HG02588 (cell line): ENCODE measurements at regions not wholly inside any gene's neighbourhood (a gene's known extent, or its start where the extent isn't known, plus 50 kb on each side); places are given as distances from the start of the nearest gene placed in this dataset.

Experiments
- ATAC-seq: cut with Tn5 transposase; IDR thresholded peaks from one replicate; pipeline ENCODE4 v1.9.1; 2021; ENCODE audit warnings: mild to moderate bottlenecking, moderate library complexity; ENCODE audit not compliant: unreplicated experiment

DNA sequence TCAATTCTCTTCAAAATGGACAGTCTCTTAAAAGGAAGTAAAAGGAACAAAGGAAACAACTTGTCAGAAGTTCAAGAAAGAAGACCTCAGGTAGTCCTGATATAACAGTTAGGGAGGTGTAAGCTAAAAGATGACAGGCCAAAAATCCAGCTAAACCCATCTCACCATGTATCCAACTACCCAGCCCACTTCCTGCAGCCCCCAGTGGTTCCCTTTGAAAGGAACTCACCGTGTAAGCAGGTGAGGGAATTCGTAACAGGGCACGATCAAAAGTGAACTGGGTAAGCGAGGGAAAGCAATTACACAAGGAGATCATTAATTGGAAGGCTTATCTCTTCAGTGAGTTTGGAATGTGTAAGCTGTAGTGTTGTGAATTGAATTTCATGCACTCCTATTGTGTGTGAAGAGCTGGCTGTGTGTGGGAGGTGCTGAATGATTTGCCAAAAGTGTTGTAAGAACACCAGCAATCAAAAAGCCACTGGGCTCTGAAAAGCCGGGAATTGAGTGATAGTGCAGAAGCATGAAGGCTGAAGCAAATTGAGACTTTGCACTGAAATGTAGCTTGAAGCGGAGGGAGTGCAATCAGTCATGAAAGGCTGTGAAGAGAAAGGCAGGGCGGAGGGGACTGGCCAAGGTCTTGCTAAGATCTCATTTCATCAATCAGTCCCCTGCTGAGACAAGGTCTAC, 914.2 kb upstream of the LCORL start:
- ATAC-seq = no peak

DNA sequence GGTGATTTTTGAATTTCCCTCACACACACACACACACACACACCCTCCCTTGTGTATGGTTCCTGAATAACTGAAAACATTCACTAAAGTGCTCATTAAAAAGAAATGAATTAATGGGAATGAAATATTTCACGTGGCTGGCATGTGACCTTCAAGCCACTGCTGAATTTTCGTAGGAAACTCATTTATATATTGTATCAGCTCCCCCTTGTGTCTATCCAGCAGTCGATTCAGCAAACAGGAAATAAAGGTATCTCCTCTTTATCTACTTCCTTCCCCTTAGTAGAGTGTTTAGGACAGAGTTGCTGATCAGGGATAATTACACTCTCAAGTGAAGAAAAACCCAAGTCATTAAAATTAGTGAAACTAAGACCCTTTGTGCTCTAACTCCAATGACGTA, 912.6 kb upstream of the LCORL start:
- no peak for ATAC-seq

DNA sequence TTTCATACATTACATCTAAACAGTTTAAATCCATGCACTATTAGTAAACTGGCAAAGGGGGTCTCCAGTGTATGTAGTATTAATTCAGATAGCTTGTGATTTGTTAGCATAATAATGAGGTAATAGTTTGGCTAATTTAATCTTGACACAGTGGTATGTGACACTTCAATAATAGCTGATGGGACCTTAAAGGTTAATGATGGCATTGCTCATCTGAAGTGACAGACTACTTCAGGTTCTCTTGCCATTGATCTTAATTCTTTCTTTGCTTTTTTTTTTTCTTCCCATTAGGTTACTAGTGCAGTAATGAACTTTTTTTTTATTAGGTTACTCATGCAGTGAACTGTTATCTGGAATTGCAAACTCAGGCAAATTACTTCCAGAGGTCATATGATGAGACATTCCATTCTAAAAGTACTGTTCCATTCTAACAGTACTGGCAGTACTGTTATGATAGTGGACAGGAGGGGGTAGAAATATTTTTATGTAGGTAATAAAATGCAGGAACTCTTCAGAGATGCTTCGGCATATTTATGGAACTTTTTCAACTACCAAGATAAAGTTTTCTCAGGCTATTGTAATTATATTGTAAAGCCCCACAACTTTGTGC, 911.3 kb upstream of the LCORL start:
- no peak for ATAC-seq

DNA sequence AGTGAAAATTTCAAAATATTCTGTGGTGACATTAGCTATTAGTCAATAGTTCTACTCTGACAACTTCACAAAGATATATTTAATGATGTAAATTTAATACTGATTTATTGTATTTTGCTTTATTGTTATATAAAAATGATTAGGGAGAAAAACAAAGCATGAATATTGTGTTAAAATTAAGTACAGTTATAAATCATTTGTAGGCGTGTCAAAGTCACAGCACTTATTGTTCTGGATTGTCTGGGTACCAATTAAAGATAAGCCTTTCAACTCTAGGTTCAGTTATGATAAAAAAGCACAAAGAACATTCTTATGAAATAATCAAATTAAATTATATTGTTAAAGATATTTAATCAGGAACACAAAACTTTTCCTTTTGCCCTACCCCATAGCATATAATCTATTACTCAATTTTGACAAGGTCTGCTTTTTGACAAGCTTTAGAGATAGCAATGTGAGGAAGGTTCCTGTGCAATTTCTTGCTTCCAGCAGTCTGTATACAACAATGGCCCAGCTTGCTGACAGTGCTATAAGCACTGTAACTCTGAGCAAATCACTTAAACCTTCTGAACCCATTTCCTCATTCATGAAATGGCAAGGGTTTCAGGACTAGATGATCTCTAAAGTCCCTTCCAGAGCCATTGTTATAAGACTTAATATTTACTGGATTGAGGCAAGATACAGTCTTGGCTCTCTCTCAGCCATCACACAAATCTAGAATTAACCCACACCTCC, 910.3 kb upstream of the LCORL start:
- ATAC-seq = no peak

DNA sequence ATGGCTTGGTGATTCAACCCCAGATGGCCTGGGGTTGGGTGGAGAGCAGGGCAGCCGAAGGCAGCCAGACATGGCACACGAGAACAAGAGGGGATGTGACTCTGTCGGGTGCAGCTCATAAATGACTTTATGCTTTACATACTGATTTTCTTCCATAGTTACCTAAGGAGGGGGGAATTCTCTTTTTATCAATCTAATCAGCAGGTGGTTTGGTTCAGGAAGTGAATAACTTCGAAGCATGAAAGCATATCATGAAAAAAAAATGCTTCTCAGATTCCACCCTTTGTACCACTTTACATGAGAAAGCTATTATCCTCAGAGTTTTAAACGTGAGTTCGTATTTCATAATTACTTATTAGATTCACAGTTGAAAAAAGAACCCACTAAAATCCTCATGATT, 908.9 kb upstream of the LCORL start:
- ATAC-seq = no peak

DNA sequence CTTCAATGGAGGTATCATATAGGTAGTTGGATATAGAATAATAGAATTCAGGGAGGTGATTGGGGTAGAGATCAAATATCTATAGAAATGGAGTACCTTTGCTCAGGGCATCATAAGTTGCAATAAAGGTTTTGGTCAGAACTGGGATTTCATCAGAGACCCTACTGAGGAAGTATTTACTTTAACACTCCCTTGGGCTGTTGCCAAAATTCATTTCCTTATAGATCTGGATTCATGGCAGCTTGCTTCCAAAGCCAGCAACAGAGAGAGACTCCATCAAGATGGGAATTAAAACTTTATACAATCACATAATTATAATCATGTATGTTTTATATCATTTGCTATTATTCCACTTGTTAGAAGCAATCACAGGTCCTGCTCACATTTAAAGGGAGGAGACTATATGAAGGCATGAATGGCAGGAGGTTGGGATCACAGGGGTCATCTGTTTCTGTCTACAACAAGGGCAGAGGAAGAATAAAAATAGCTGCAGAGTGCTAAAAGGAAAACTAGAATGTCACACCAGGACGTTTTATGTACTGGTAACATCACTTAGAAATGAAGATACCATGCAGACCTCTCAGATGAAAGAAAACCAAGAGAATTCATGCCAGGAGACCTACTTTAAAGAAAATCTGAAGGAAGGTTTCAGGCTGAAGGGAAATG, 902.1 kb upstream of the LCORL start:
- no peak for ATAC-seq

DNA sequence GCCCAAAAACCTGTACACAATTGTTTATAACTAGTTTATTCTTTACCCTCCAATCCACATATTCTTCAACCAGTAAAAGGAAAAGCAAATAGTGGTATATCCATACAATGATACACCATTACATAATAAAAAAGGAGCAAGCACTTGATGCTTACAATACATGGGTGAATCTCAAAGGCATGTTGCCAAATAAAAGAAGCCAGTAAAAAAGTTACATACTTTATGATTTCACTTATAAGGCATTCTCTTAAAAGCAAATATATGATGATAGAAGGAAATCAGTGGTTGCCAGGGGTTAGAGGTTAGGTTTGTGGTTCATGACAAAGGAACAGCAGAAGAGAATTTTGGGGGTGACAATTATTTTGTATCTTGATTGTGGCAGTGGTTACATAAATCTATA, 896.1 kb upstream of the LCORL start:
- ATAC-seq = no peak

DNA sequence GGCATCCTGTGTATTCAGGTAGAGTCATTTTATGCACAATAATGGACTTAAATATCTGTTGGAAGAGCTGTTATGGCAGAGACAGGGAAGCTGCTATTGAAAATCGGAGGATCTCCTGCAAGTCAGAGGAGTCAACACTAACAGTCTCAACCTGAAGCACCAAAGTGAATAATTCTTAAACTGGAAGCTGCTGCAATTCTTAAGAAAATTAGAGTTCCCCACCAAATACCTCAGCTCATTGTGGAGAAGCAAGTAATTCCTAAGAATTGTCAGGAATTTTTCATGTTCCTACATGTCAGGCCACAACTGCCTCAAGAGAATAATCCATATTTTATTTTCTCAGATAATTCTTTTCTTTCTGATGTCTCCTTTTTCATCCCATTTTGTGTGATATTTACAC, 892.6 kb upstream of the LCORL start:
- no peak for ATAC-seq

DNA sequence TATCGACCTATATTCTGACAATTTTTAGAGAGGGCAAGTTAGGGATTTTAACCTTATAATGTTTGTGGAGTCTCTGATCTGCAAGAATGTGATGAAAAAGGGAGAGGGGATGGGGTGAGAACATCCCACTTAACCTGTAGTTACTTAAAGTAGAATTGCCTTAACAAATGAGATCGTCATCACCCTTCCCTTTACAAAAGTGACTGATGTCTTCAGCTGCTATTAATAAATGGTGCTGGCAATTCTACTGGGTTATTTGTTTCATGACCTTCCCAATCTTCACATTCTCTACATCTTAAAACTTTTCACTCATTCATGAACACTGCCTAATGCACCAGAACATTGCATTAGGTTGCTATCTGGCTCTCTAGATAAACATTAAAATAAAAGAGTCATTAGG, 873.4 kb upstream of the LCORL start:
- no peak for ATAC-seq

DNA sequence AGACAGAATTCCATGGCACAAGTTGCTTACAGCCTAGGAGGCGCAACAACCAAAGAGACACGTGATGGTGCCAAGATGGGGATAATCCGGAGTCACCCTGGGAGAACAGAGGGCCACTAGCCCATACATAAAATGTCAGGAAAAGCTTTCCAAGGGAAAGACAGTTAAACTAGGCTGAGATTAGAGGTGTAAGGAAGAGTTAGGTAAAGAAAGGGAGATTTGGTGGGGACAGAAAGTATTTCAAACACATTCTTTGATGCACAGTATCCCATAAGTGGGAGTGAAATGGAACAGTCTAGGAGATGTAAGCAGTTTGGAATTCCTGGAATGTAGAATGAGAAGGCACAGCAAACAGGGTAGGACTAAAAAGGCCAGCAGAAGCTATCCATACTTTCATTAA, 860.9 kb upstream of the LCORL start:
- no peak for ATAC-seq

DNA sequence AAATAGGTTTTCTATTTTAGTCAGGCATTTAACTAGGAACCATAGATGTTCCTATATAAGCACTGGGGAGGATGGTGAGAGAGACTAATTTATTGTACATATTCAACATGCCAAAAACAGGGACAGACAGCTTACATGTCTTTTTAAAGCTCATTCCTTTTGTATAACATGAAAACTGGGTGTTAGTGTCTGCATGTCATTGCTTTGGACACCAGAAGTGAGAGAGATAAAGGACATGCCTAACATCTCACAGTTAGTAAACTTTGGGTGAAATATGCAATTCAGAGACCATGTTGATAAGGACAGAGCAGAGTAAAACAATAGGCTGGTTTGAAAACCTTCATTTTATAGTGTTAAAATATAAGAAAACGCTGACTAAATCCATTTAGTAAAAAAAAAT, 860.0 kb upstream of the LCORL start:
- no peak for ATAC-seq

DNA sequence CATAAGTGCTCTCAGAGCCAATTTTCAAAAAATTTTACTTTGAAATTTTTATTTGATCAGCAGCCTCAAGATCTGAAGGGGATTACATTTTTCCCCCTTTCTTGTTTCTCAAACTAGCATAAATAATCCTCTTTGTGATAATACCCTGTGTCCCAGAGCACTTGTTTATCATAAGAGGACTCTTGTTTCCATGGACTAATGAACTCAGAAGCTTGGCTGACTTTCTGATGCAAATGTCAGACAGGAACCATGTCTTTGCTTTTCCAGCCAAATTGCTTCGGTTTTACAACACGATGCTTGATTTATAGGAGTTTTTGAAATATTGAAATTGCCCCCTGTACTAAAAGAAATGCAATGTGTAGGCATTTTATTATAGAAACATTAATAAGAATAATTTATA, 859.3 kb upstream of the LCORL start:
- ATAC-seq = no peak

DNA sequence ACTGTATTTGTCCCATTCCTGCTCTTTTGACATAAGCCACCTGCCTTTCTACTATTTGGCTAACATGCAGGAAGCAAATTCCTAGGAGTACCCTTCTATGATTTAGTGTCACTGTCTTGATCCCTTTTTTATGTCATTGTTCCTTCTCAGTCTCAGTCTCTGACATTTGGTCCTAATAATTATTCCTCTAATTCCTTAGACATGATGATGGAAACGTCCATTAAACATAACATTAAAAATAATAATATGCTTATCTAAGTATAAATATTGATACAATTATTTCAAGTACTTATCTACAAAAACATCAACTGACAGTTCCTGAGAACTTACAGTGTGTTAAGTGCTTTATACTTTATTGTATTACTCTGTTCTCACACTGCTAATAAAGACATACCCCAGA, 857.0 kb upstream of the LCORL start:
- no peak for ATAC-seq

DNA sequence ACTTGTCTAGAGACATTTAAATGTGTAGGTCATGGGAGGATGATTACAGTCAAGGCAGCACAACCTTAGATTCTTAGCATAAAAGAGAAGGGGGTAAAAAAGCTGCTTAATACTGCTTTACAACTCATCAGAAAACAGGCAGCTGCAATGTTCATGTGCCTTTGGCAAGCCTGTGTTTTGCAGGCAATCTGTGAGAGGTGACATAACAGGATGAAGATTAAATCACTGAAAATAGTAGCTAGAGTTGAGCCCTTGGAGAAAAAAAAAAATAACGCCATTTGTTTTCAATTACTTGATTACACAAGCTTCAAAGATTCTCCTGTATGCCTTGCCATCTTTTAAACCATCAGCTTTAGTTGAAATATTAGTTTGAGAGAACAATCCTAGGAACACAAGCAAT, 847.6 kb upstream of the LCORL start:
- no peak for ATAC-seq

DNA sequence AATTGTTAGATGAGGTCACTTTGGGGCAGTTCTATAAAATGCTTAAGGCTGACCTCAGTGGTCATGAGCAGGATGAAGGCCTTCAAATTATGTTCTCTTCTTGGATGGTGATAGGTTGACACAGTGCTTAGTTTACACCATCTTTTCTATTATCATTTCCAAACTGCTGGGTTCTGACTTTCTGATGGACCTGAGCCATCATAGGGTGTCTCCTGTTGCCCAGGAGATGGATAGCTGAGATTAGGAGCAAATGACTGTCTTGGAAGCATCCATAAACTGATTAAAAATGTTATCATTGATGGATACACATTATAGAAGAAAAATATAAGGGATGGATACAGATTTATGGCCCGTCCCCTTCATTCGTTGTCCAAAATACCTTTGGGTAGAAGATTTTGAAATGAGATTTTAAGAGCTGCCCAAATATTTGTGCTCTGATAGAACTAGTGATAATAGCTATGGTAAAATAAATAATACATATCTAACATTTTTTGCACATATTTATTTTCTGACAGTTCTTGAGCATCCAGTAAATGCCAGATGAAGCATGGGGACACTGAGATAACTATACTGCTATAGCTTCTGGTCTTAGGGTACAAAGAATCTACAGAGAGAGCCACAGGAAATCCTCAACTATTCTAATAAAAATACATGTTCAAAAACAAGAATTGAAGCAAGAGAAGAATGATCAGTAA, 839.4 kb upstream of the LCORL start:
- no peak for ATAC-seq

DNA sequence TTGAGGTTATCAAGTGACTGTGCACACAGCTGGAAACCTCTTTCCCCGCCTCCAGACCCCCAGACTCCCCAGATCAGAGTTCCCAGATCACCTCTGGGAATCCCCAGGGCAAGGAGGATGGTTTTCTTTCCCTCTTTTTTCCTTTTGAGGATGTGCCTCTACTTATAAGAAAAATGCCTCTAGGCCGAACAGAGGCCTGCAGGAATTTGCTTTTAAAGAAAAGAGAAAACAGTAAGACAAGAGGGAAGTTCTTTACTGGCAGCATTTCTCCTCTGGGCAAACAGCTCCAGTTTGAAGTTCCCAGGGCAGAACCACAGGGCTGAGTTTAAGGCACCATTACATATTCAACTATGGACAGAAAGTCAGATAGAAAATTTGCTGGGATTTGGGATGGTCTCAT, 837.9 kb upstream of the LCORL start:
- ATAC-seq = no peak

DNA sequence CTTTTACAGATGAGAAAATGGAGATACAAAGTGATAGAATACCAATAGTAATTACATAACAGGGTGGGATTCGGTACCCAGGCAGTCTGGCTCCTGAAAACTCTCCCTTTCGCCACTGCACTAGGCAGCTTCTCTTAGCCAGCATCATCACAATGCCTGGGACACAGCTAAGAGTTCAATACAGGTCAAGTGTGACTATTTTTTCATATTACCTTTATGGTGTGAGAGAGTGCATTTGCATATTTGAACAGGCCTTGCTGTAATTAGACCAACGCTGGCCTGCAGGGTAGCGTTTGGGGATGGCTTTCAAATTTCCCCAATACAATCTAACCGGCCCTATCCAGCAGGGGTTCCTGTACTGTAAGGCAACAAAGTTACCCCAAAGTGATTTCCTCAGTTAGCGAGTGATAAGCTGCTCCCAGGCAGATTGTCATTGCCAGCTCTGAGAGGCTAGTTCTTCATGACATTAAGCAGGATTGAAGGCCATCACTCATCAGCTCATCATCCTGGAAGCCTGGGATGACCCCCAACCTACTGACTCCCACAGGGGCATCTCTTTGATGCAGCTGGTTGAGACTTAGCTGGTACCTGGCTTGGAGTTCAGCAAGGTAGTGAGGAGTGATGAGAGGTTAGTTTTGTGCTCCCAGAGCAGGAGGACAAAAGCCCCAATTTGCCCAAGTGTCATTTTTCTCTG, 836.8 kb upstream of the LCORL start:
- no peak for ATAC-seq

DNA sequence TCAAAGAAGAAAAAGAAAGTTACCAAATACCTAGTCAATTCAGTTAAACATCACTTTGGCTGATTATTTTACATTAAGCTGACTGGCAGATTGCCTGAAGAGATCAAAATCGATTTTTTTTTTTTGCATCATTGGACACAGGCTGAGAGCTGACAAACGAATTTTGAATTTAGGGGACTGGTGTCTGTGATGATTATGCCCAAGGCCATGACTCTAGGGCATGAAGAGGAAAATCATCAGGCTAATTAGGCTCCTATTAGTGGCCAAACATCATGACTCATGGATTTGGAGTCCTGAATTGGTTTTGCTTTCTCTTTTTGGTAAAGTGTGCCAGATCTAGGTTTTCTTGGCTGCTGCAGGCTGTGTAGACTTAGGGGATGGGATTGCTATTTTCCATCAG, 829.3 kb upstream of the LCORL start:
- no peak for ATAC-seq

DNA sequence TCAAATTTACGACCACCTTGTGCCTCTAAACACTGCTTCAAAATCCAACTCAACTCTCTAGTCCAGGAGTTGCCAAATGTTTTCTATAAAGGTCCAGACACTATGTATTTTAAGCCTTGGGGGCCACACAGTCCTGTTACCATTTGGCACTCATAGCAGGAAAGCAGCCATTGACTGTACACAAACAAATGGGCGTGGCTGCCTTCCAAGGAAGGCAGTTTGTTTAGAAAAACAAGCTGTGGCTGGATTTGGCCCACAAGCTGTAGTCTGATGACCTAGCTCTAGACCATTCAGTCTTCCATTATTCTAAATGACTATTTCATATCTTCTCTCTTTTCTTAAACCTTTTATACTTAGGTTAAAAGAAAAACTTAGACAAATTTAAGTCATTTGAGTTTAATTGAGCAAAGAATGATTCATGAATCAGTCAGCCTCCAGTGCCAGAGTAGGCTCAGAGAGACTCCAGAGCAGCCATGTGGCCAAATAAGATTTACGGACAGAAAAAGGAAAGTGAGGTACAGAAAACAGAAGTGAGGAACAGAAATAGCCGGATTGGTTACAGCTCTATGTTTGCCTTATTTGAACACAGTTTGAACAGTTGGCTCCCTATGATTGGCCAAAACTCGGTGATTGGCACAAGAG, 825.8 kb upstream of the LCORL start:
- ATAC-seq = no peak

DNA sequence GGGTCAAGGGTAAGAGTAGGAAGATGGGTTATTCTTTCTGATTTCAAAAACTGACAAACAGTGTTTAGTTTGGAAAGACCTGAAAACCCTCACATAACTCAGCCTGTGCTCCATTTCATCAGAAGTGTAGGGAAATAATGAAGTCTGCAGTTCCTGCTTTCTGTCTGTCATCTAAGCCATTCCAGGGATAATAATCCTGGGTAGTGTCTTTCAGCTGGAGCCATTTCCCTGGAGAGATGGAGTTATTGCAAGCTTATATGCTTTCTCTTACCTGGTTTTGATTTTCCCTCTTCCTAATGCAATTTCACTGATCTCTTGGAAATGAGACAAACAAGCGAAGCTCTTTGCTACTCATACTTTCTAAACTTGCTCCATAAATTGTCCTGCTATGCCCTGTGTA, 824.8 kb upstream of the LCORL start:
- no peak for ATAC-seq
